Germinal center (tissue), 1 donor: ENCODE measurements at regions not wholly inside any gene's neighbourhood (a gene's known extent, or its start where the extent isn't known, plus 50 kb on each side); places are given as distances from the start of the nearest gene placed in this dataset.

Experiments used
- DNase-seq: peaks from one replicate; pipeline ENCODE4 v3.0.0; 2012; ENCODE audit warnings: mixed read lengths, low spot score

- no peak for DNase-seq
Measured at GRCh38 chr21:41048145-41048544, 119.8 kb upstream of the BACE2 start.

- no peak for DNase-seq
Measured at GRCh38 chr21:41048623-41049022, 119.3 kb upstream of the BACE2 start.

- DNase-seq, result no peak
Measured at GRCh38 chr21:41052820-41053555, 115.0 kb upstream of the BACE2 start.

- DNase-seq, result no peak
Measured at GRCh38 chr21:41054018-41054578, 113.9 kb upstream of the BACE2 start.

GRCh38 chr21:41055266-41055665 lies 112.7 kb upstream of the BACE2 start:
- DNase-seq, result no peak

GRCh38 chr21:41059871-41060270 lies 108.1 kb upstream of the BACE2 start:
- DNase-seq, result no peak

- no peak for DNase-seq
Measured at GRCh38 chr21:41061701-41062100, 106.3 kb upstream of the BACE2 start.

- DNase-seq, result no peak
Measured at GRCh38 chr21:41064334-41064791, 103.6 kb upstream of the BACE2 start.

- no peak for DNase-seq
Measured at GRCh38 chr21:41064951-41065350, 103.0 kb upstream of the BACE2 start.

GRCh38 chr21:41065539-41065938 lies 102.4 kb upstream of the BACE2 start:
- DNase-seq, result no peak

- no peak for DNase-seq
Measured at GRCh38 chr21:41066086-41066938, 101.6 kb upstream of the BACE2 start.

- DNase-seq, result no peak
Measured at GRCh38 chr21:41067709-41068108, 100.3 kb upstream of the BACE2 start.

- no peak for DNase-seq
Measured at GRCh38 chr21:41068496-41068895, 99.5 kb upstream of the BACE2 start.

- peak; percentile 72 for DNase-seq
Measured at GRCh38 chr21:41068967-41069642, 98.9 kb upstream of the BACE2 start.

- DNase-seq, result no peak
Measured at GRCh38 chr21:41070284-41070683, 97.7 kb upstream of the BACE2 start.

GRCh38 chr21:41071258-41072171 lies 96.4 kb upstream of the BACE2 start:
- DNase-seq, result no peak

- no peak for DNase-seq
Measured at GRCh38 chr21:41073558-41073957, 94.4 kb upstream of the BACE2 start.

- DNase-seq, result no peak
Measured at GRCh38 chr21:41074396-41075184, 93.4 kb upstream of the BACE2 start.

GRCh38 chr21:41075656-41076055 lies 92.3 kb upstream of the BACE2 start:
- DNase-seq, result no peak

- no peak for DNase-seq
Measured at GRCh38 chr21:41076064-41076463, 91.9 kb upstream of the BACE2 start.
